Parathyroid adenoma (tissue), 2 donors: ENCODE measurements at regions not wholly inside any gene's neighbourhood (a gene's known extent, or its start where the extent isn't known, plus 50 kb on each side); places are given as distances from the start of the nearest gene placed in this dataset.

Experiments used
- H2AFZ ChIP-seq: fragments of 300-600 bp; sonication (generic); one replicate; pipeline ENCODE4 v1.7.0; 2017; ENCODE audit warnings: antibody characterized with exemption, mild to moderate bottlenecking
- H3K27ac ChIP-seq: fragments of 300-600 bp; sonication (generic); one replicate; pipeline ENCODE4 v1.7.0; 2017
- H3K27me3 ChIP-seq: fragments of 300-600 bp; sonication (generic); one replicate; pipeline ENCODE4 v1.7.0; 2017; ENCODE audit warnings: low read length; ENCODE audit not compliant: control insufficient read depth, insufficient read depth
- H3K36me3 ChIP-seq: fragments of 300-600 bp; sonication (generic); one replicate; pipeline ENCODE4 v1.7.0; 2017; ENCODE audit warnings: low read length; ENCODE audit not compliant: control insufficient read depth, insufficient read depth
- H3K4me1 ChIP-seq: fragments of 300-600 bp; sonication (generic); one replicate; pipeline ENCODE4 v1.7.0; 2017; ENCODE audit warnings: control low read depth
- H3K4me2 ChIP-seq: fragments of 300-600 bp; sonication (generic); one replicate; pipeline ENCODE4 v1.7.0; 2017; ENCODE audit warnings: low read length
- H3K4me3 ChIP-seq: fragments of 300-600 bp; sonication (generic); one replicate; pipeline ENCODE4 v1.7.0; 2017; ENCODE audit warnings: low read depth, low read length
- H3K79me2 ChIP-seq: fragments of 300-600 bp; sonication (generic); one replicate; pipeline ENCODE4 v1.7.0; 2017; ENCODE audit warnings: control low read depth
- H3K9ac ChIP-seq: fragments of 300-600 bp; sonication (generic); one replicate; pipeline ENCODE4 v1.7.0; 2017; ENCODE audit warnings: mild to moderate bottlenecking
- H3K9me3 ChIP-seq: fragments of 300-600 bp; sonication (generic); one replicate; pipeline ENCODE4 v1.7.0; 2017; ENCODE audit warnings: low read length; ENCODE audit not compliant: control insufficient read depth
- CTCF ChIP-seq: fragments of 300-600 bp; sonication (generic); IDR thresholded peaks from one replicate; pipeline ENCODE4 v1.7.0; 2017; ENCODE audit warnings: antibody characterized with exemption, mild to moderate bottlenecking
- donor health status: primary hyperparathyroidism.

GRCh38 chr4:181431661-181432060 lies 811.5 kb upstream of the TENM3 start:
- no peak overlapping the region for H3K27ac ChIP-seq
- H3K4me1 ChIP-seq: no peaks in the 10 kb centered on the region
- no peak for TF ChIP-seq CTCF
- H3K9ac ChIP-seq: no peak overlapping the region
- no peaks in the 10 kb centered on the region for H3K79me2 ChIP-seq
- no peak overlapping the region for H2AFZ ChIP-seq
- H3K4me2 ChIP-seq: no peak overlapping the region
- no peaks in the 10 kb centered on the region for H3K27me3 ChIP-seq
- no peaks in the 10 kb centered on the region for H3K9me3 ChIP-seq
- H3K36me3 ChIP-seq: no peaks in the 10 kb centered on the region
- no peak overlapping the region for H3K4me3 ChIP-seq

GRCh38 chr4:181432335-181432734 lies 810.9 kb upstream of the TENM3 start:
- H3K9me3 ChIP-seq: no peaks in the 10 kb centered on the region
- TF ChIP-seq CTCF: no peak
- H2AFZ ChIP-seq: no peak overlapping the region
- no peak overlapping the region for H3K4me2 ChIP-seq
- no peaks in the 10 kb centered on the region for H3K79me2 ChIP-seq
- no peak overlapping the region for H3K9ac ChIP-seq
- H3K4me1 ChIP-seq: no peaks in the 10 kb centered on the region
- no peaks in the 10 kb centered on the region for H3K36me3 ChIP-seq
- no peak overlapping the region for H3K4me3 ChIP-seq
- no peak overlapping the region for H3K27ac ChIP-seq
- no peaks in the 10 kb centered on the region for H3K27me3 ChIP-seq

- no peaks in the 10 kb centered on the region for H3K27me3 ChIP-seq
- no peak for TF ChIP-seq CTCF
- no peaks in the 10 kb centered on the region for H3K79me2 ChIP-seq
- no peak overlapping the region for H3K9ac ChIP-seq
- H3K9me3 ChIP-seq: no peaks in the 10 kb centered on the region
- H3K36me3 ChIP-seq: no peaks in the 10 kb centered on the region
- no peak overlapping the region for H3K4me3 ChIP-seq
- H3K4me1 ChIP-seq: no peaks in the 10 kb centered on the region
- H3K27ac ChIP-seq: no peak overlapping the region
- no peak overlapping the region for H2AFZ ChIP-seq
- no peak overlapping the region for H3K4me2 ChIP-seq
These were observed 805.3 kb upstream of the TENM3 start for GRCh38 chr4:181437895-181438294.

GRCh38 chr4:181438641-181439040 lies 804.6 kb upstream of the TENM3 start:
- Histone ChIP-seq H3K9ac (no peak overlapping the region), H3K27ac (no peak overlapping the region), H2AFZ (no peak overlapping the region), H3K4me3 (no peak overlapping the region), H3K27me3 (no peaks in the 10 kb centered on the region), H3K4me2 (no peak overlapping the region), H3K36me3 (no peaks in the 10 kb centered on the region), H3K79me2 (no peaks in the 10 kb centered on the region), H3K9me3 (no peaks in the 10 kb centered on the region), H3K4me1 (no peaks in the 10 kb centered on the region)
- TF ChIP-seq CTCF: no peak

GRCh38 chr4:181443021-181443420 lies 800.2 kb upstream of the TENM3 start:
- no peak overlapping the region for H3K9ac ChIP-seq
- TF ChIP-seq CTCF: no peak
- no peaks in the 10 kb centered on the region for H3K27me3 ChIP-seq
- no peaks in the 10 kb centered on the region for H3K36me3 ChIP-seq
- H3K4me3 ChIP-seq: no peak overlapping the region
- no peak overlapping the region for H2AFZ ChIP-seq
- no peaks in the 10 kb centered on the region for H3K9me3 ChIP-seq
- no peak overlapping the region for H3K27ac ChIP-seq
- no peaks in the 10 kb centered on the region for H3K4me1 ChIP-seq
- no peaks in the 10 kb centered on the region for H3K79me2 ChIP-seq
- H3K4me2 ChIP-seq: no peak overlapping the region
